Caco-2 (cell line): ENCODE measurements at regions not wholly inside any gene's neighbourhood (a gene's known extent, or its start where the extent isn't known, plus 50 kb on each side); places are given as distances from the start of the nearest gene placed in this dataset.

Source experiments
- BruUV-seq: library from RNA; stranded (reverse); fragments of 400-500 nt; replicated peaks from 2 replicates; lab custom pipeline; 2021; lab: Mats Ljungman, UMichigan
- CTCF ChIA-PET: fragments of 300-600 bp; sonication (Branson Sonifier 250); formaldehyde crosslinking; loops from one replicate; lab custom pipeline; 2022; ENCODE audit warnings: antibody characterized with exemption; lab: Charles Lee
- POLR2A ChIA-PET: fragments of 300-600 bp; sonication (Branson Sonifier 250); formaldehyde crosslinking; loops from one replicate; lab custom pipeline; 2022; ENCODE audit warnings: antibody characterized with exemption; lab: Charles Lee
- DNase-seq, 2 experiments: peaks; one replicate each; pipeline versions ENCODE4 v3.0.0 to v3.0.0-alpha.2; 2020 to 2022
- H3K27me3 ChIP-seq: replicated peaks from 2 replicates; pipeline ENCODE4 v1.6.0; 2011; ENCODE audit warnings: low read length; ENCODE audit not compliant: control insufficient read depth, insufficient read depth
- H3K36me3 ChIP-seq: 2 replicates; pipeline ENCODE4 v1.5.1; 2011; ENCODE audit warnings: low read length; ENCODE audit not compliant: control insufficient read depth, insufficient read depth
- H3K4me1 ChIP-seq: fragments of 250-450 bp; sonication (Bioruptor Pico); 2 replicates; pipeline ENCODE4 v1.5.1; 2020; ENCODE audit warnings: mild to moderate bottlenecking
- H3K4me3 ChIP-seq: 2 replicates; pipeline ENCODE4 v1.5.1; 2011; ENCODE audit warnings: low read depth, mild to moderate bottlenecking, control low read depth, low read length
- H3K9me3 ChIP-seq: fragments of 250-450 bp; sonication (Bioruptor Pico); 2 replicates; pipeline ENCODE4 v1.5.1; 2020; ENCODE audit warnings: mild to moderate bottlenecking, moderate library complexity
- H3K27ac Mint-ChIP-seq: one replicate; pipeline ENCODE4 v1.8.0; 2022; ENCODE audit warnings: mixed read lengths; ENCODE audit not compliant: unreplicated experiment
- H3K27me3 Mint-ChIP-seq: one replicate; pipeline ENCODE4 v1.8.0; 2022; ENCODE audit warnings: mixed read lengths; ENCODE audit not compliant: insufficient read depth, unreplicated experiment
- H3K36me3 Mint-ChIP-seq: one replicate; pipeline ENCODE4 v1.8.0; 2022; ENCODE audit warnings: mild to moderate bottlenecking, mixed read lengths; ENCODE audit not compliant: insufficient read depth, unreplicated experiment
- H3K4me1 Mint-ChIP-seq: one replicate; pipeline ENCODE4 v1.8.0; 2022; ENCODE audit warnings: low read depth, mixed read lengths; ENCODE audit not compliant: unreplicated experiment
- H3K4me3 Mint-ChIP-seq: one replicate; pipeline ENCODE4 v1.8.0; 2022; ENCODE audit warnings: mild to moderate bottlenecking, moderate library complexity, mixed read lengths; ENCODE audit not compliant: unreplicated experiment
- H3K9me3 Mint-ChIP-seq: one replicate; pipeline ENCODE4 v1.8.0; 2022; ENCODE audit warnings: mixed read lengths; ENCODE audit not compliant: unreplicated experiment
- intact Hi-C: fragments of 100-400 bp; cut with micrococcal nuclease; formaldehyde crosslinking; loops from one replicate; pipeline ENCODE4 v1.10.0; 2022; ENCODE audit not compliant: unreplicated experiment
- TF ChIP-seq, protein P1 (sequence below), 2 experiments: fragments of 200-600 bp in 1 of 2; IDR thresholded peaks; 1 replicate in 1 of 2; 2 replicates in 1 of 2; pipeline versions ENCODE4 v1.5.1 to v1.8.0; 2011 to 2022; ENCODE audit warnings: antibody characterized with exemption in 1 of 2, control low read depth in 1 of 2, inconsistent platforms in 1 of 2, low read depth in 1 of 2, low read length in 1 of 2, mild to moderate bottlenecking in 1 of 2, moderate library complexity in 1 of 2; ENCODE audit not compliant: insufficient read depth in 1 of 2, severe bottlenecking in 1 of 2, unreplicated experiment in 1 of 2

DNA sequence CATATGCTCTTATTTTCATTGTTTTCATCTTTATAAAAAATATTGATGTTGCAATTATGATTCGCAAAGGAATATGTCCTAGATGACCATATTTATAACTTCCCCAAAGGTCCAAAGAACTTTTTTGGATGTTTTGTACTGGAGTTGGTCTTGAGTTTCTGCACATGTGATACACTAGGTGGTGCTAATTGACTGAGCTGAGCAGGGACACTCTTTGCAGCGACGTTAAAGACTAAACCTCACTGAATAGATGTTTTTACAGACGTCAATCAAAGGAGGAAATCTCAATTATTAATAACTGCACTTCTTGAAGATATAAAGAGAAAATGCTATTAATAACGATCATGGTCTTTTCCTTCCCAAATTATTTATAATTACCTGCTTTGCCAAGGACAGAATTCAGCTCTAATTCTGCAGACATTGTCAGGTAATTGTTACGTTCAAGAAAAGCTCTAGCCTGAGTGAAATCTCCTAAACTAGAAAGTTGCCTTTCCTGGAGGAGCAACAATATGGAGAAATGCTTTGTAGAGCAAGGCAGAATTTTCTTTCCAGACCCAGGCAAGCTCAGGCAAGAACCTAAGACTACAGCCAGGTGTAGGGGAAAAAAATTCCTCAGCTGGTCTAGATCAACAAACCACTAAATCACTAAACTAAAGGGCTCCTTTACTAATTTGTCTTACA is 119.3 kb upstream of the RBBP8 start:
- intact Hi-C loops: loop anchor here (1.0 to 10.0 kb wide), 4 partner anchors 117 to 599 kb away; no protein-coding TSS in a partner anchor
- CTCF ChIA-PET: interaction anchor here (0.9 to 1.5 kb wide), 6 partner anchors 15 to 169 kb away, joined by 3 to 23 read pairs (median 4); partner anchors contain the start of gene RBBP8

DNA sequence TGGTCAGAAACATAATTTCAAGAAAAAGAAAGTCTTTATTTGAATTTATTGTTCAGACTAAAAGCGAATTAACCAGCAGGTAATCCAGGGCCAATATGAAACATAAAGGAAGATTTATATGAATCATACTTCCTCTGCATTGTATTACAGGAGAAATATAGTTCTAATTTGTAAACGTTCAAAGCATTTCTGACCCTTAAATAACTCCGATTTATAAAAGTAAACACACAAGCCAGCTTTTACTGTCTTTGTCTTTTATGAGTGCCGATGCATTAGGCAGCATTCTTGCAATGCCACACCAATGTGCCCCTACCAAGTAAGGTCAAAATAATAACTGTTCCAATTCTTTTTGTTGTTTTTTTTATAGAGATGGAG is 118.8 kb upstream of the RBBP8 start:
- H3K27me3 ChIP-seq: no peaks in the 10 kb centered on the region
- Mint-ChIP-seq H3K4me1 (peaks cover 6% of the 10 kb centered on the region), H3K27ac (no peak overlapping the region), H3K27me3 (no peaks in the 10 kb centered on the region), H3K9me3 (no peaks in the 10 kb centered on the region), H3K4me3 (no peak overlapping the region), H3K36me3 (peaks cover 5% of the 10 kb centered on the region)
- ChIA-PET POLR2A (interaction anchor here (0.6 kb wide), 1 partner anchor 119 kb away, joined by 3 read pairs; the partner anchor contains the start of gene RBBP8), CTCF (interaction anchor here (0.9 to 1.5 kb wide), 6 partner anchors 15 to 169 kb away, joined by 3 to 23 read pairs (median 4); partner anchors contain the start of gene RBBP8)
- intact Hi-C loops: loop anchor here (5.0 to 10.0 kb wide), 2 partner anchors 260 to 598 kb away; no protein-coding TSS in a partner anchor
- TF ChIP-seq, protein P1, sequence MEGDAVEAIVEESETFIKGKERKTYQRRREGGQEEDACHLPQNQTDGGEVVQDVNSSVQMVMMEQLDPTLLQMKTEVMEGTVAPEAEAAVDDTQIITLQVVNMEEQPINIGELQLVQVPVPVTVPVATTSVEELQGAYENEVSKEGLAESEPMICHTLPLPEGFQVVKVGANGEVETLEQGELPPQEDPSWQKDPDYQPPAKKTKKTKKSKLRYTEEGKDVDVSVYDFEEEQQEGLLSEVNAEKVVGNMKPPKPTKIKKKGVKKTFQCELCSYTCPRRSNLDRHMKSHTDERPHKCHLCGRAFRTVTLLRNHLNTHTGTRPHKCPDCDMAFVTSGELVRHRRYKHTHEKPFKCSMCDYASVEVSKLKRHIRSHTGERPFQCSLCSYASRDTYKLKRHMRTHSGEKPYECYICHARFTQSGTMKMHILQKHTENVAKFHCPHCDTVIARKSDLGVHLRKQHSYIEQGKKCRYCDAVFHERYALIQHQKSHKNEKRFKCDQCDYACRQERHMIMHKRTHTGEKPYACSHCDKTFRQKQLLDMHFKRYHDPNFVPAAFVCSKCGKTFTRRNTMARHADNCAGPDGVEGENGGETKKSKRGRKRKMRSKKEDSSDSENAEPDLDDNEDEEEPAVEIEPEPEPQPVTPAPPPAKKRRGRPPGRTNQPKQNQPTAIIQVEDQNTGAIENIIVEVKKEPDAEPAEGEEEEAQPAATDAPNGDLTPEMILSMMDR (IDR thresholded peaks at IDR 0.05; ENCODE audit: insufficient read depth in 1 of 2, low read depth in 1 of 2, low read length in 1 of 2, severe bottlenecking in 1 of 2, unreplicated experiment in 1 of 2): no peak
- DNase-seq: no peak
- H3K36me3 ChIP-seq: no peaks in the 10 kb centered on the region
- H3K4me1 ChIP-seq: peaks cover 25% of the 10 kb centered on the region
- no TSS peak for BruUV-seq
- no peaks in the 10 kb centered on the region for H3K9me3 ChIP-seq
- no peak overlapping the region for H3K4me3 ChIP-seq

More for the DNA sequence above, 119.3 kb upstream of the RBBP8 start:
- H3K9me3 Mint-ChIP-seq: no peaks in the 10 kb centered on the region
- Histone ChIP-seq H3K36me3 (no peaks in the 10 kb centered on the region), H3K27me3 (no peaks in the 10 kb centered on the region), H3K4me3 (no peak overlapping the region), H3K4me1 (peaks cover 25% of the 10 kb centered on the region), H3K9me3 (no peaks in the 10 kb centered on the region)
- H3K36me3 Mint-ChIP-seq: peaks cover 5% of the 10 kb centered on the region
- no peak overlapping the region for H3K27ac Mint-ChIP-seq
- H3K4me3 Mint-ChIP-seq: no peak overlapping the region
- TF ChIP-seq, protein P1 (IDR thresholded peaks at IDR 0.05; ENCODE audit: insufficient read depth in 1 of 2, low read depth in 1 of 2, low read length in 1 of 2, severe bottlenecking in 1 of 2, unreplicated experiment in 1 of 2): peak; percentile 58 to 65
- H3K27me3 Mint-ChIP-seq: no peaks in the 10 kb centered on the region
- H3K4me1 Mint-ChIP-seq: peaks cover 6% of the 10 kb centered on the region
- BruUV-seq: no TSS peak
- POLR2A ChIA-PET: interaction anchor here (0.6 kb wide), 1 partner anchor 119 kb away, joined by 3 read pairs; the partner anchor contains the start of gene RBBP8
- peak in 1 of 2 experiments; percentile 56 for DNase-seq

DNA sequence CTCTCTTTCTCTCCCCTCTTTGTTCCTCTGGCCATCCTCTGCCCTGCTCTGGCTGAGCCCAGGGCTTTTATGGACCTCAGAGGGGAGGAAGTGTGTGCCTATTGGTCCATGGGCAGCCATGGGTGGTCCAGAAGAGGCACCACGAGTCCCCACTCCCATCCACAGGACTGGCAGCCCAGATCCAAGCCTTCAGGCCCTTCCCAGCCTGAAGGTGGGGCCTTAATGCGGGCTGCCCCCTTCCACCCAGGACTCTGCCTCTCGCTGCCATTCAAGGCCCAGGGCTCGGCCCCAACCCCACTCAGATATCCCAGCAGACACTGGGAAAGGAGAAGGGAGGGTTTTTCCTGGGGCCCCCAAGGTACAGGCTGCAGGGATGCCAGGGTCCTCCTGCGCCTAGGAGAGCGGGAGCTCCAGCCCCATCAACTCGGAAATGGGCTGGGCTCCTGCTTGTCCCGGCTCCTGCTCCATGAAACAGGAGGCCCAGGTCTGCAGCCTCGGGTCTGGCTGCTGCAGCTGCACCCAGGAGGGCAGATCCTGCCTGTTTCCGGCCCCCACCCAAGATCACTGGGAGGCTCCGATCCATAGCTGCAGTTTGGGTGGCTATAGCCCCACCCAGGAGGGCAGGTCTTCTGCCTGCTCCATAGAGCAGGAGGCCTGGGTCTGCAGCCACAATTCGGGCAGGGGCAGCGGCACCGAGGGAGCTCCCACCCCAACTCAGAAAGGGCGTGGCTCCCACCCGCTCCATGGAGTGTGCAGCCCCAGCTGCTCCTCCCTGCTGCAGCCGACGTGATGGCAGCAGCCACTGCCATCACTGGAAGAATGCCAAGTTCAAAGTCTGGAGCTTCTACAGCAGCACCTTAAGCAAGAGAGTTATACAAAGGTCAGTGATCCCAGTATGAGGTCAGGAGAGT is 116.6 kb upstream of the RBBP8 start:
- H3K36me3 Mint-ChIP-seq: peaks cover 5% of the 10 kb centered on the region
- no peaks in the 10 kb centered on the region for H3K36me3 ChIP-seq
- BruUV-seq: no TSS peak
- H3K4me3 ChIP-seq: no peak overlapping the region
- no peaks in the 10 kb centered on the region for H3K9me3 Mint-ChIP-seq
- TF ChIP-seq, protein P1 (IDR thresholded peaks at IDR 0.05; ENCODE audit: insufficient read depth in 1 of 2, low read depth in 1 of 2, low read length in 1 of 2, severe bottlenecking in 1 of 2, unreplicated experiment in 1 of 2): no peak
- DNase-seq: no peak
- peaks cover 6% of the 10 kb centered on the region for H3K4me1 Mint-ChIP-seq
- no peaks in the 10 kb centered on the region for H3K27me3 Mint-ChIP-seq
- intact Hi-C loops: loop anchor here (10.0 kb wide), 1 partner anchor 258 kb away; no protein-coding TSS in a partner anchor
- POLR2A ChIA-PET: no interaction called here
- H3K4me1 ChIP-seq: peaks cover 25% of the 10 kb centered on the region
- CTCF ChIA-PET: interaction anchor here (1.0 to 1.7 kb wide), 3 partner anchors 117 to 167 kb away, joined by 3 to 10 read pairs (median 3); partner anchors contain the start of gene RBBP8
- H3K4me3 Mint-ChIP-seq: no peak overlapping the region
- no peaks in the 10 kb centered on the region for H3K27me3 ChIP-seq
- no peaks in the 10 kb centered on the region; the same call in 1 of the 2 replicates for H3K9me3 ChIP-seq
- no peak overlapping the region for H3K27ac Mint-ChIP-seq
